SK-N-MC (cell line): ENCODE measurements at regions not wholly inside any gene's neighbourhood (a gene's known extent, or its start where the extent isn't known, plus 50 kb on each side); places are given as distances from the start of the nearest gene placed in this dataset.

Experiments
- EZH2 ChIP-seq: fragments of 200-600 bp; sonication (generic); IDR thresholded peaks from one replicate; pipeline ENCODE4 v1.6.1; 2017; ENCODE audit warnings: antibody characterized with exemption
- POLR2AphosphoS5 ChIP-seq: IDR thresholded peaks from 2 replicates; pipeline ENCODE4 v1.6.1; 2012; ENCODE audit warnings: mild to moderate bottlenecking, low read depth, low read length, borderline replicate concordance

GRCh38 chr10:123544986-123545385 is 121.2 kb upstream of the GPR26 start:
- TF ChIP-seq EZH2: no peak
- no peak for TF ChIP-seq POLR2AphosphoS5
